NCI-H1092 (cell line): ENCODE measurements at regions not wholly inside any gene's neighbourhood (a gene's known extent, or its start where the extent isn't known, plus 50 kb on each side); places are given as distances from the start of the nearest gene placed in this dataset.

ENCODE experiments used
- DNase-seq: peaks from one replicate; lab custom pipeline; 2025; lab: John Stamatoyannopoulos, UW

- no peak for DNase-seq
Observed at GRCh38 chr4:128527946-128528576, 240.4 kb upstream of the PGRMC2 start.

GRCh38 chr4:128527351-128527750, 239.7 kb upstream of the PGRMC2 start:
- no peak for DNase-seq

DNA sequence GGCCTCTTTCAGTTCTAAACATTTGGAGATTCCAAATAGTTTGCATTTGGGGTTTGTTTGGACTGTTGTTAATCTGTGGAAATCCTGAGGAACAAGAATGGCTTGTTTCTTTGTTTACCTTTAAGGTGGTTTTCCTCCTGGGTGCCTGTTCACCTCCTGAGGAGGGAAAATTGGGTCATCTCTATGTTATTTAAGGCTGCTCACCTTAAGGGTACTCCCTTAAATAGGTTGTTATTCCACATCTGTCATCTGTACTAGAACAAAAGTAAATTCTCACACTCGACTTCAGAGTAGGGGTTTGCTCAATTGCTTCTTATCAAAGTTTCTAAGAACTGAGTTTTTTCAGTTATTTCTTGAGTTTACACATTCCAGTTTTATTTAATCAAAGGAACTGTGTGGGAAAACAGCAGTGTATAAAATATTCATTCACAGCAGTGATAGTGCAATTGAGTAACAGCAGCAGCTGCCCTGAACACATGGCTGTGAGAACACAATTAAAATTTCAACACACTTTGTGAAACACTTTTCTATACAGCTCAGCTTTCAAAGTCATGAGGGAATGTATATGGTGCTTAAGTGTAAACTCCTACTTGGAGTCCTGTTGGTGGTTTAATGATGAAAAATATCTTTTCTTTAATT, 238.5 kb upstream of the PGRMC2 start:
- no peak for DNase-seq

DNA sequence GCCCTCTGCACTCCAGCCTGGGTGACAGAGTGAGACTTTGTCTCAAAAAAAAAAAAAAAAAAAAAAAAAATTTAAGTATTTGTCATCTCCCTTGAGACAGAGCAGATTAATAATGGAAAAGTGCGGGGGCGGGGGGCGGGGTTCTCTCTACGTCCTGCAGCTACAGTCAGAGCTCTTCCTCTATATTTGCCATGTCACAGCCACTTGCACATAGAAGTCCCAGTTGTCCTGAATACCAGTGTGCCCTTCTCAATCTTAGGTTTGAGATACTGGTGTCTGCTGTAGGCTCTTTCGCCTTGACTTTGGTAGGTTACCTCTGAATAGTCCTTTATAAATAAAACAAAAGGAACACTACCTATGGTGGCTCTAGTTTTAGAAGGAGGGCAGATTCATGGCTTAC, 237.8 kb upstream of the PGRMC2 start:
- no peak for DNase-seq

DNA sequence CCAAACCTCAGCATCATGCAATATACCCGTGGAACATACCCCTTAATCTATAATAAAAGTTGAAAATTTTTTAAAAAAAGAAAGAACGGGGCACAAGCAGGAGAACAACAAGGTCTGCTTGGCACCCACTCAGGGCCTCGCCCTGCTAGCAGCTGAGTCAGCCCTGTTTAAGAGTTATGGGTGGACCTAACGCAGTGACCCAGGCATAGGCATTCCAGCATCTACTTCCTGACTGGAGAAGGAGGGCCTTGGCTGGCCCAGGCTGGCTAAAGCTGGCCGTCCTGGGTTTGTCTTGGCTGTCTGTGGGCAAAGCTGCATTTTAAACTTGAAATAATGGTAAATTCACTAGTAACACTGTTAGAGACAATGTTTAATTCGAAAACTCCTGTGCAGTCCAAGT, 236.7 kb upstream of the PGRMC2 start:
- DNase-seq, result no peak

DNA sequence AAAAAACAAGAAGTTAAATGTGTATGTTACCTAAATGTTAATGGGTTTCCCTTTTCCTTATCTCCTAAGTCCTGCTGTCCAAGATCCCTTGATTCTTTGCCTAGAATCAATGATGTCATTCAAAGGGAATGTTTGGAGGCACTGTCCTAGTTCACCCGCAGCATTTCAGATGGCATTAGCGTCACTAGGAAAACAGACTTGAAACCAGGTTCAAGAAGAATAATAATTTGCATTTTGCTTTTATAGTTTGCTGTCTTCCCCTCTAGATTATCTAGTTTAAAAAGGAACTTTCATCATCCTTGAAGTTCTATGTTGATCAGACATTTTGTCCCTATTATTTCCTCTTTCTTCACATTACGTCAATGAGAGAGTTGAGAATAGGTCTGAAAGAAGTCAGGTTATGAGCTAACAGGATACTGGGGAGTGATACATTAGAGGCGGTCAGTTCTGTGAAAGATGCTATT, 234.1 kb upstream of the PGRMC2 start:
- no peak for DNase-seq

DNA sequence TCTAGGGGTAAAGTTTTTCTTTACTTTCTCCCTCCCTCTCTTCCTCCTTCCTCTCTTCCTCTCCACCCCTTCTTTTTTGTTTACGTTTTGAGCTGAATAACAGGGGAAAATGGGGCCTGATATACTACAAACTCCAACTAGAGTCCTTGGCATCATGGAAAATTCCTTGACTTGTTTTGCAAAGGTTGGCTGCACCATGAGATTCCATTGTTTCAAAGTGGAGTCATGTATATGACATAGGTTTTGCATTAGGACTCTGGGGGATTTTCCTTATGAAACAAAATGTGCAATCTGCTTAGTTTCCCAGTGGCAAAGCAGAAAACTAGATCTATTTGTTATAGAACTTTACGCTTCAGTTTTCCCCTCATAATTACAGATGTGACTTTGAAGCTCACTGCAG, 233.5 kb upstream of the PGRMC2 start:
- DNase-seq, result no peak

DNA sequence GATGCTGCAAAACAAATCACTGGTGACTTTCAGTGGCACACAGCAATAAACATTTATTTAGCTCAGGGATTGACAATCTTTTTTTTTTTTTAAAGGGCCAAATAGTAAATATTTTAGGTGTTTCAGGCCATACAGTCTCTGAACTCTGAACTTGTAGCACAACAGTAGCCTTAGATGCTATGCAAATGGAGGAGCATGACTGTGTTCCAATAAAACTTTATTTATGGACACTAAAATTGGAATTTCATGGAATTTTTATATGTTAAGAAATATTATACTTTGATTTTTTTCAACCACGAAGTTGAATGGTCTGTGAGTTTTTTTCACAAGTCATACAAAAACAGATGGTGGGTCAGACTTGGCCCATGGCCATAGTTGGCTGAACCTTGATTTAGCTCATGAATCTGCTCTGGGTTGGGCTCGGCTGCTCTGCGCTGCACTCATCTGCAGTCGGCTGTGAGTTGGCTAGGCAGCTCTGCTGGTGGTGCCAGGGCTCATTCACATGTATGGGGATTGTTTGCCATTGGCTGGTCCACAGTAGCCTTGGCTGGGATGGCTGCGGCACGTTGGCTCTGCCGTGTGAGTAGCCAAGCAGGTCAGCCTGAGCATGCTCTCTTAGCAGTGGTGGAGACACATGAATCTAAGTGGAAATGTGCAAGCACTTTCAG, 231.7 kb upstream of the PGRMC2 start:
- DNase-seq, result no peak

DNA sequence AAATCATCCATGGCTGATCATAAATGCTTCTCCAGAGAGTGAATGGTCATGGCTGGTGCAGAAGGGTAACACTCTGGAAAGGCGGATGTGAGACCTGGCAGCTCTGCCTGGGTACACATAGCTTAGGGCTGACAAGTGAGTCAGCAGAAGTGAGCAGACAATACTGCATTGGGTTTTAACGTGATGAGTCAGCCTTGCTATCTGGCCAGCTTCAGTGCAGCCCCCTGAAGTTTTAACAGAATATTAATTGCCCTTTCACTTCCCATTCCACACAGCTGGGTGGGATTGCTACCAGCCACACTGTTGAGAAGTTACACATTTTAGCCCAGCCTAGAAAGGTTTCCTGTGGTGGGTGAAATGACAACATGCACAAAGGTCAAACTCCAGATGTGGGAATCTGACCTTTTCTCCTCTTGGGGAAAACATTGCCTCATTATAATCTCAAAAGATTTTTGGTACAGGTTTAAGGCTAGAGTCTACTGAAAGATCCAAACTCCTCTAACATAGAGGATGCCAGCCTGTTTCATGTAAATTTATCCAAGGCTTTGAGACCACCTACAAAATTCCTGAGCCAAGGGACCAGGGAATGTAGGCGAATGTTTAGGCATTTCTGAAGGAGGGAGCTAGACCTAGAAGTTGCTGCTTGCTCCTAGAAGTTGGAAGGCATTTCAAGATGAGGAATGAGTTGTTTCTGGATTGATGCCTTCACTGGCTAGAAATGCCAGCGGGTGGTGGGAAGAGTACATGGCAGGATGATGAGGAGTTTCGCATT, 230.3 kb upstream of the PGRMC2 start:
- DNase-seq, result no peak

- DNase-seq, result no peak
Observed at GRCh38 chr4:128517096-128517738, 229.6 kb upstream of the PGRMC2 start.

- DNase-seq, result no peak
Observed at GRCh38 chr4:128516301-128516969, 228.8 kb upstream of the PGRMC2 start.

- no peak for DNase-seq
Observed at GRCh38 chr4:128513664-128514484, 226.3 kb upstream of the PGRMC2 start.

DNA sequence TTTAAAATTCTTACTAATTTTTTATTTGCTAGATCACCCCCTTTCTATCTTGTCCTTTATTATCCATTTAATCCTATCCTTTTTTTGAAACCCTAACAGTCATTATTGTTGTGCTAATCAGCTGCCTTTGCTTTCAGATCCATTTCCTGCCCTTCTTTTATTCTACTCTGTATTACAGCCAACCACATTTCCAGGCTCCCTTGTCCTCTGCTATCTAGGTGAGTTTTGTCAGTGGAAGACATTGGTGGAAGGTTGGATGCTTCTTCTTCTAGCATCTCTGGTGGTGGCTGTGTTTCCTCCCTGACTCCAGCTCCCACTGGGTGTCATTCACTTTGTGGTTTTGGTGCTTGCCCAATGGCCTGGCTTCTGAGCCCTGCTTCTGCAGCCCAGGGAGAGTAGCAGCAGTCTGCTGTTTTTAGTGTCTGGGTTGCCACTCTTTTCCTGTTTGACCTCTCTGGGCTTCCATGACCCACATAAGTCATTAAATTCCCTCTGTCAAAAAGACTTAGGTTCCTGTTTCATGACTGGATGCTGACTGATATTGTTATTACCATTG, 225.2 kb upstream of the PGRMC2 start:
- no peak for DNase-seq

GRCh38 chr4:128512161-128512560, 224.5 kb upstream of the PGRMC2 start:
- DNase-seq, result no peak

- no peak for DNase-seq
Observed at GRCh38 chr4:128510850-128511249, 223.2 kb upstream of the PGRMC2 start.

- no peak for DNase-seq
Observed at GRCh38 chr4:128502818-128503527, 215.4 kb upstream of the PGRMC2 start.

DNA sequence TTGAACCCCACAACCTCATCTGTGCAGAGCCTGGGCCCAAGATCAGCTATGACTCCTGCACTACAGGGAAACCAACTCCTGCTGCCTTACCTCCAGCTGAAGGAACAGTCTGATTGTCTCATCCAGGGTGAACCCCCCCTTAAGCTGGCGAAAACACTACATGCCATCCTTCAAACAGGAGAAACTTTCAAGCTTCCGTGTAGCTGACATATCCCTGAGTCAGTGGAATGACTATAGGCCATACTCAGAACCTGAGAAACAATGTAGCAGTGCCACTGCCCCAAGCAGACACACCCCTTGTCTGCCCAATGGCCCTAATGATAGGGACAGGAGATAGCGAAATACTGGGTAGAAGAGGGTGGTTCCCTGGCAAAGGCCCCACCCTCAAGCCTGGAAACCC, 213.6 kb upstream of the PGRMC2 start:
- no peak for DNase-seq

DNA sequence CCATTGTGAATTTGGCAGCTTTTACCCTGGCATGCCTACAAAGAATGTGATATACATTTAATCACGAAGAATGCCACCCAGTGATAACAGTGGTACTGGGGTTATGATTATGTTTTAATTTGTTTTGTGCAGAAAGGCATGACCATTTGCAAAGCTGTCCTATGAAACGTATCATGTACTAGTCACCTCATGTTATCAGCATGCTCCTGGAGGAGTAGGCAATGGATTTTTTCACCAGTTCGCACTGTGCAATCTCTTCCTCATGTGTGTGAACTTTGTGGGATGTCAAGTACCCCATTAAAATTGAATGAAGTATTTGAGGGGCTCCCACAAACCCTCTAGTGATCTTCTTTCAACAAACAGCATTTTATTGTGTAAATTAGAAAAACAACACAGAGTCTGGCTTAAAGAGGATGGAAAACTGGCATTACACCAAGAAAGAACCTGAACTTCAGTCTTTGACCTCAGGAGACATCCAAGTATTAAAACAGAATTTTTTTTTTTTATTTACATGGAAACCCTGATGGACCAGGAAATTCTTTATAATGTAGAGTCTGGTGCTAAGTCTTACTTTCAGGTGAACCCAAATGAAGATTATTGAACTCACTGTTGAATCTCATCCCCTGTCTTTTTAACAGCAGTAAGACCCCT, 200.6 kb upstream of the PGRMC2 start:
- DNase-seq, result no peak

- DNase-seq, result no peak
Observed at GRCh38 chr4:128484896-128485295, 197.3 kb upstream of the PGRMC2 start.
